K562 (cell line): ENCODE measurements at regions not wholly inside any gene's neighbourhood (a gene's known extent, or its start where the extent isn't known, plus 50 kb on each side); places are given as distances from the start of the nearest gene placed in this dataset.

Source experiments
- ATAC-seq: fragments of 200-7000 bp; cut with Tn5 transposase; 3 replicates; pipeline ENCODE4 v1.9.1; 2020; ENCODE audit warnings: moderate library complexity
- BruUV-seq: library from RNA; stranded (reverse); fragments of 400-500 nt; replicated peaks from 2 replicates; lab custom pipeline; 2021; lab: Mats Ljungman, UMichigan
- CTCF ChIA-PET: fragments of 300-600 bp; formaldehyde crosslinking; extraction: SDS; loops from one replicate; lab custom pipeline; 2021; ENCODE audit warnings: low intra/inter-chr PET ratio; lab: Yijun Ruan, JAX
- POLR2A ChIA-PET: fragments of 300-600, 350-650 bp; sonication (Branson Sonifier 250); formaldehyde crosslinking; extraction: SDS; loops from one replicate; lab custom pipeline; 2021; ENCODE audit warnings: antibody characterized with exemption, inconsistent platforms; lab: Yijun Ruan, JAX
- DNase-seq, 4 experiments: peaks; one replicate each; pipeline versions ENCODE4 v3.0.0 to v3.0.0-alpha.2; 2011 to 2018; ENCODE audit warnings: low spot score in 3 of 4, mixed read lengths in 3 of 4; ENCODE audit errors: extremely low read depth in 1 of 4
- FAIRE-seq: peaks from 2 replicates; lab custom pipeline; 2011; peaks lifted over from hg19 to GRCh38; lab: Jason Lieb, UNC
- H2AFZ ChIP-seq: 2 replicates; pipeline ENCODE4 v1.6.0; 2011; ENCODE audit warnings: low read depth, low read length, control low read depth, inconsistent platforms
- H3K27ac ChIP-seq: fragments of 200-600 bp; 3 replicates; pipeline ENCODE4 v1.8.0; 2011; ENCODE audit warnings: low read depth, mild to moderate bottlenecking, control low read depth, inconsistent platforms, low read length, moderate library complexity, mixed read lengths; ENCODE audit errors: extremely low read depth
- H3K27me3 ChIP-seq, 2 experiments: fragments of 300-600 bp in 1 of 2; 2 replicates in 1 of 2; 3 replicates in 1 of 2; pipeline versions ENCODE4 v1.6.0 to v1.8.0; 2011; ENCODE audit warnings: inconsistent platforms in 2 of 2, low read length in 2 of 2, mild to moderate bottlenecking in 1 of 2, mixed read lengths in 1 of 2, moderate library complexity in 1 of 2; ENCODE audit not compliant: control insufficient read depth in 2 of 2, insufficient read depth in 2 of 2
- H3K36me3 ChIP-seq: fragments of 300-600 bp; 3 replicates; pipeline ENCODE4 v1.8.0; 2011; ENCODE audit warnings: mild to moderate bottlenecking, low read length, inconsistent platforms; ENCODE audit not compliant: control insufficient read depth, insufficient read depth
- H3K4me1 ChIP-seq, 2 experiments: fragments of 200-600 bp in 1 of 2; replicated peaks in 1 of 2; 2 replicates in 1 of 2; 3 replicates in 1 of 2; pipeline versions ENCODE4 v1.5.1 to v1.8.0; 2011; ENCODE audit warnings: inconsistent platforms in 2 of 2, low read length in 2 of 2, mild to moderate bottlenecking in 1 of 2, mixed read lengths in 1 of 2, moderate library complexity in 1 of 2; ENCODE audit not compliant: control insufficient read depth in 2 of 2, insufficient read depth in 2 of 2
- H3K4me2 ChIP-seq: 2 replicates; pipeline ENCODE4 v1.6.1; 2011; ENCODE audit warnings: low read length, control low read depth, inconsistent platforms, mixed read lengths; ENCODE audit not compliant: insufficient read depth
- H3K4me3 ChIP-seq: fragments of 200-600 bp; sonication (generic), shearing (Covaris generic); 2 replicates; pipeline ENCODE4 v1.5.1; 2016; ENCODE audit warnings: control low read depth, inconsistent platforms
- H3K79me2 ChIP-seq: fragments of 200-600 bp; 3 replicates; pipeline ENCODE4 v1.8.0; 2011; ENCODE audit warnings: low read length, inconsistent platforms; ENCODE audit not compliant: control insufficient read depth, insufficient read depth
- H3K9ac ChIP-seq, 2 experiments: 2 replicates each; pipeline versions ENCODE4 v1.6.0 to v1.6.1; 2011; ENCODE audit warnings: low read depth in 2 of 2, low read length in 2 of 2, control low read depth in 1 of 2, inconsistent platforms in 1 of 2, mild to moderate bottlenecking in 1 of 2, mixed read lengths in 1 of 2; ENCODE audit not compliant: insufficient read depth in 1 of 2
- H3K9me1 ChIP-seq: one replicate; pipeline ENCODE4 v1.6.0; 2011; ENCODE audit warnings: inconsistent platforms, mild to moderate bottlenecking, low read length, moderate library complexity; ENCODE audit not compliant: control insufficient read depth, insufficient read depth
- H3K9me3 ChIP-seq: replicated peaks from 2 replicates; pipeline ENCODE4 v1.5.1; 2011; ENCODE audit warnings: low read depth, low read length, inconsistent platforms; ENCODE audit not compliant: control insufficient read depth, insufficient read depth
- H4K20me1 ChIP-seq: replicated peaks from 2 replicates; pipeline ENCODE4 v1.6.1; 2011; ENCODE audit warnings: low read length, inconsistent platforms, mixed read lengths; ENCODE audit not compliant: control insufficient read depth, insufficient read depth
- BHLHE40 ChIP-seq: IDR thresholded peaks from 2 replicates; pipeline ENCODE4 v1.6.1; 2011; ENCODE audit warnings: low read length, improper control_type of control experiment
- CBX3 ChIP-seq, 2 experiments: IDR thresholded peaks; 1 replicate in 1 of 2; 2 replicates in 1 of 2; pipeline ENCODE4 v1.6.1; 2012; ENCODE audit warnings: inconsistent platforms in 2 of 2, low read length in 2 of 2, borderline replicate concordance in 1 of 2, control low read depth in 1 of 2
- MAFG ChIP-seq: fragments of 450-650 bp; conservative IDR thresholded peaks from 2 replicates; pipeline ENCODE4 v1.6.1; 2016; ENCODE audit warnings: missing genetic modification characterization, missing compliant biosample characterization
- RBFOX2 ChIP-seq: fragments of 200-400 bp; formaldehyde crosslinking; IDR thresholded peaks from 2 replicates; pipeline ENCODE4 v1.6.1; 2017; ENCODE audit warnings: low read depth, mild to moderate bottlenecking, low read length, moderate library complexity
- SRSF1 ChIP-seq: fragments of 200-400 bp; formaldehyde crosslinking; IDR thresholded peaks from 2 replicates; pipeline ENCODE4 v1.6.1; 2017; ENCODE audit warnings: mild to moderate bottlenecking, low read depth, low read length, moderate library complexity
- TAF7 ChIP-seq: fragments of 450-650 bp; IDR thresholded peaks from 2 replicates; pipeline ENCODE4 v1.6.1; 2016; ENCODE audit warnings: missing genetic modification characterization, missing compliant biosample characterization
- ZNF324 ChIP-seq: fragments of 250-450 bp; sonication (Bioruptor Pico); IDR thresholded peaks from 2 replicates; pipeline ENCODE4 v1.4.0; 2020; ENCODE audit warnings: mild to moderate bottlenecking
- ZNF586 ChIP-seq: fragments of 450-650 bp; formaldehyde crosslinking; conservative IDR thresholded peaks from 2 replicates; pipeline ENCODE4 v1.4.0; 2020; ENCODE audit warnings: mild to moderate bottlenecking, moderate library complexity
- ZNF644 ChIP-seq: fragments of 200-800 bp; sonication (Bioruptor generic); IDR thresholded peaks from 2 replicates; pipeline ENCODE4 v1.6.1; 2016; ENCODE audit warnings: low read depth, missing genetic modification characterization, missing compliant biosample characterization
- WGBS: fragments of 100-300 bp; shearing (Covaris generic); methylation state at CpG from one replicate; pipeline ENCODE4 v1.1.6; 2016; ENCODE audit warnings: low coverage, mixed read lengths; ENCODE audit not compliant: insufficient coverage; ENCODE audit errors: missing lambda C conversion rate; 5-methylcytosine and 5-hydroxymethylcytosine counted together
- in situ Hi-C: fragments of 300-500 bp; cut with MboI; formaldehyde crosslinking; loops from 4 replicates; pipeline ENCODE4 v1.15.0; 2018; ENCODE audit warnings: inconsistent platforms, mixed read lengths
- intact Hi-C: fragments of 100-400 bp; cut with micrococcal nuclease; formaldehyde crosslinking; loops from 2 replicates; pipeline ENCODE4 v1.14.2; 2022
- TF ChIP-seq, protein P1 (sequence below): fragments of 450-650 bp; IDR thresholded peaks from 2 replicates; pipeline ENCODE4 v1.6.1; 2018; ENCODE audit not compliant: partially characterized antibody
- TF ChIP-seq, protein P2 (sequence below): fragments of 450-650 bp; formaldehyde crosslinking; IDR thresholded peaks from 2 replicates; pipeline ENCODE4 v1.4.0; 2022; ENCODE audit warnings: missing genetic modification characterization
- TF ChIP-seq, protein P3 (sequence below): sonication (generic); IDR thresholded peaks from 2 replicates; pipeline ENCODE4 v1.6.1; 2016
- TF ChIP-seq, protein P4 (sequence below): fragments of 450-650 bp; IDR thresholded peaks from 2 replicates; pipeline ENCODE4 v1.6.1; 2017; ENCODE audit warnings: antibody characterized with exemption
- TF ChIP-seq, protein P5 (sequence below): sonication (generic); formaldehyde crosslinking; IDR thresholded peaks from 2 replicates; pipeline ENCODE4 v1.8.0; 2022; ENCODE audit warnings: mild to moderate bottlenecking, low read depth, missing genetic modification reagents

DNA sequence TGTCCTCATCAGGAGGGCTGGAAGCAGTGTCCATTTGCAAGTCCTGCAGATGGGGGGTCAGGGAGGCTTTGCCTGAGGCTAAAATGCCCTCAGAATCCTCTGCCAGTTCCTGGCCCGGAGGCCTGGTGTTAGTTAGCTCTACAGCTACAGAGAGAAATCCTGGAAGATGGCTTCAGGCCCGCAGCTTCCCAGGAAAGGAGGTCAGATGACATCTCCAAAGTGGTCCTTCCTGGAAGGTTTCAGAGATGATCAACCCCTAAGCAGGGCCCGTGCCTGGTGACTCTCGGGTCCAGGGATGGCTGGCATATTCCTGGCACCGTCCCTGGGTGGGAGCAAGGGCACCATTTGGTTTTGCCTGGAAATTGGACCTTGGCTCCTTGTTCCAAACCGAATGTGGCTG lies 959.1 kb downstream of the BRD1 start:
- no peak overlapping the region for H2AFZ ChIP-seq
- no peak overlapping the region for H3K4me2 ChIP-seq
- no peak for DNase-seq
- WGBS: 0% methylated on average over 5 of the region's 6 CpGs
- no peak for ATAC-seq
- ChIA-PET CTCF (no interaction called here), POLR2A (interaction anchor here (0.8 kb wide), 1 partner anchor 45 kb away, joined by 4 read pairs; no protein-coding TSS in a partner anchor)
- no peaks in the 10 kb centered on the region for H3K4me1 ChIP-seq
- no peaks in the 10 kb centered on the region for H4K20me1 ChIP-seq
- in situ Hi-C loops: no loop called here
- no peak overlapping the region for H3K4me3 ChIP-seq
- no peak for FAIRE-seq
- BruUV-seq: no TSS peak
- H3K27ac ChIP-seq: no peak overlapping the region
- H3K9me3 ChIP-seq: no peaks in the 10 kb centered on the region
- no peaks in the 10 kb centered on the region for H3K9me1 ChIP-seq
- intact Hi-C loops: no loop called here
- no peak overlapping the region for H3K9ac ChIP-seq
- H3K27me3 ChIP-seq: peaks cover 0 to 9% of the 10 kb centered on the region in 2 experiments; a peak in 1 of 5 replicates
- TF ChIP-seq, protein P1, sequence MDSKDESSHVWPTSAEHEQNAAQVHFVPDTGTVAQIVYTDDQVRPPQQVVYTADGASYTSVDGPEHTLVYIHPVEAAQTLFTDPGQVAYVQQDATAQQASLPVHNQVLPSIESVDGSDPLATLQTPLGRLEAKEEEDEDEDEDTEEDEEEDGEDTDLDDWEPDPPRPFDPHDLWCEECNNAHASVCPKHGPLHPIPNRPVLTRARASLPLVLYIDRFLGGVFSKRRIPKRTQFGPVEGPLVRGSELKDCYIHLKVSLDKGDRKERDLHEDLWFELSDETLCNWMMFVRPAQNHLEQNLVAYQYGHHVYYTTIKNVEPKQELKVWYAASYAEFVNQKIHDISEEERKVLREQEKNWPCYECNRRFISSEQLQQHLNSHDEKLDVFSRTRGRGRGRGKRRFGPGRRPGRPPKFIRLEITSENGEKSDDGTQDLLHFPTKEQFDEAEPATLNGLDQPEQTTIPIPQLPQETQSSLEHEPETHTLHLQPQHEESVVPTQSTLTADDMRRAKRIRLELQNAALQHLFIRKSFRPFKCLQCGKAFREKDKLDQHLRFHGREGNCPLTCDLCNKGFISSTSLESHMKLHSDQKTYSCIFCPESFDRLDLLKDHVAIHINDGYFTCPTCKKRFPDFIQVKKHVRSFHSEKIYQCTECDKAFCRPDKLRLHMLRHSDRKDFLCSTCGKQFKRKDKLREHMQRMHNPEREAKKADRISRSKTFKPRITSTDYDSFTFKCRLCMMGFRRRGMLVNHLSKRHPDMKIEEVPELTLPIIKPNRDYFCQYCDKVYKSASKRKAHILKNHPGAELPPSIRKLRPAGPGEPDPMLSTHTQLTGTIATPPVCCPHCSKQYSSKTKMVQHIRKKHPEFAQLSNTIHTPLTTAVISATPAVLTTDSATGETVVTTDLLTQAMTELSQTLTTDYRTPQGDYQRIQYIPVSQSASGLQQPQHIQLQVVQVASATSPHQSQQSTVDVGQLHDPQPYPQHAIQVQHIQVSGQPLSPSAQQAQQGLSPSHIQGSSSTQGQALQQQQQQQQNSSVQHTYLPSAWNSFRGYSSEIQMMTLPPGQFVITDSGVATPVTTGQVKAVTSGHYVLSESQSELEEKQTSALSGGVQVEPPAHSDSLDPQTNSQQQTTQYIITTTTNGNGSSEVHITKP: no peak
- TF ChIP-seq ZNF644 (tag) (no peak), SRSF1 (no peak), RBFOX2 (no peak), ZNF324 (CRISPR knock-in tag) (no peak), ZNF586 (CRISPR knock-in tag) (no peak), CBX3 (IDR thresholded peaks at IDR 0.05; ENCODE audit: borderline replicate concordance in 1 of 2, low read length in 2 of 2) (no peak), TAF7 (tag) (no peak), BHLHE40 (no peak), MAFG (tag) (no peak)
- TF ChIP-seq, protein P2, sequence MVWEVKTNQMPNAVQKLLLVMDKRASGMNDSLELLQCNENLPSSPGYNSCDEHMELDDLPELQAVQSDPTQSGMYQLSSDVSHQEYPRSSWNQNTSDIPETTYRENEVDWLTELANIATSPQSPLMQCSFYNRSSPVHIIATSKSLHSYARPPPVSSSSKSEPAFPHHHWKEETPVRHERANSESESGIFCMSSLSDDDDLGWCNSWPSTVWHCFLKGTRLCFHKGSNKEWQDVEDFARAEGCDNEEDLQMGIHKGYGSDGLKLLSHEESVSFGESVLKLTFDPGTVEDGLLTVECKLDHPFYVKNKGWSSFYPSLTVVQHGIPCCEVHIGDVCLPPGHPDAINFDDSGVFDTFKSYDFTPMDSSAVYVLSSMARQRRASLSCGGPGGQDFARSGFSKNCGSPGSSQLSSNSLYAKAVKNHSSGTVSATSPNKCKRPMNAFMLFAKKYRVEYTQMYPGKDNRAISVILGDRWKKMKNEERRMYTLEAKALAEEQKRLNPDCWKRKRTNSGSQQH (CRISPR knock-in tag): no peak
- TF ChIP-seq, protein P3, sequence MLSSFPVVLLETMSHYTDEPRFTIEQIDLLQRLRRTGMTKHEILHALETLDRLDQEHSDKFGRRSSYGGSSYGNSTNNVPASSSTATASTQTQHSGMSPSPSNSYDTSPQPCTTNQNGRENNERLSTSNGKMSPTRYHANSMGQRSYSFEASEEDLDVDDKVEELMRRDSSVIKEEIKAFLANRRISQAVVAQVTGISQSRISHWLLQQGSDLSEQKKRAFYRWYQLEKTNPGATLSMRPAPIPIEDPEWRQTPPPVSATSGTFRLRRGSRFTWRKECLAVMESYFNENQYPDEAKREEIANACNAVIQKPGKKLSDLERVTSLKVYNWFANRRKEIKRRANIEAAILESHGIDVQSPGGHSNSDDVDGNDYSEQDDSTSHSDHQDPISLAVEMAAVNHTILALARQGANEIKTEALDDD: no peak
- TF ChIP-seq, protein P4, sequence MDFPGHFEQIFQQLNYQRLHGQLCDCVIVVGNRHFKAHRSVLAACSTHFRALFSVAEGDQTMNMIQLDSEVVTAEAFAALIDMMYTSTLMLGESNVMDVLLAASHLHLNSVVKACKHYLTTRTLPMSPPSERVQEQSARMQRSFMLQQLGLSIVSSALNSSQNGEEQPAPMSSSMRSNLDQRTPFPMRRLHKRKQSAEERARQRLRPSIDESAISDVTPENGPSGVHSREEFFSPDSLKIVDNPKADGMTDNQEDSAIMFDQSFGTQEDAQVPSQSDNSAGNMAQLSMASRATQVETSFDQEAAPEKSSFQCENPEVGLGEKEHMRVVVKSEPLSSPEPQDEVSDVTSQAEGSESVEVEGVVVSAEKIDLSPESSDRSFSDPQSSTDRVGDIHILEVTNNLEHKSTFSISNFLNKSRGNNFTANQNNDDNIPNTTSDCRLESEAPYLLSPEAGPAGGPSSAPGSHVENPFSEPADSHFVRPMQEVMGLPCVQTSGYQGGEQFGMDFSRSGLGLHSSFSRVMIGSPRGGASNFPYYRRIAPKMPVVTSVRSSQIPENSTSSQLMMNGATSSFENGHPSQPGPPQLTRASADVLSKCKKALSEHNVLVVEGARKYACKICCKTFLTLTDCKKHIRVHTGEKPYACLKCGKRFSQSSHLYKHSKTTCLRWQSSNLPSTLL: no peak
- TF ChIP-seq, protein P5, sequence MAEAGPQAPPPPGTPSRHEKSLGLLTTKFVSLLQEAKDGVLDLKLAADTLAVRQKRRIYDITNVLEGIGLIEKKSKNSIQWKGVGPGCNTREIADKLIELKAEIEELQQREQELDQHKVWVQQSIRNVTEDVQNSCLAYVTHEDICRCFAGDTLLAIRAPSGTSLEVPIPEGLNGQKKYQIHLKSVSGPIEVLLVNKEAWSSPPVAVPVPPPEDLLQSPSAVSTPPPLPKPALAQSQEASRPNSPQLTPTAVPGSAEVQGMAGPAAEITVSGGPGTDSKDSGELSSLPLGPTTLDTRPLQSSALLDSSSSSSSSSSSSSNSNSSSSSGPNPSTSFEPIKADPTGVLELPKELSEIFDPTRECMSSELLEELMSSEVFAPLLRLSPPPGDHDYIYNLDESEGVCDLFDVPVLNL (CRISPR knock-in tag): no peak
- H3K36me3 ChIP-seq: no peaks in the 10 kb centered on the region
- H3K79me2 ChIP-seq: no peaks in the 10 kb centered on the region
